LHCN-M2 (cell line): ENCODE measurements at regions not wholly inside any gene's neighbourhood (a gene's known extent, or its start where the extent isn't known, plus 50 kb on each side); places are given as distances from the start of the nearest gene placed in this dataset.
"Not testable (repeated sequence)": the region's sequence is repeated elsewhere in the genome, so short reads cannot be mapped to it uniquely, and the experiment has no call there.

Source experiments
- DNase-seq: peaks from one replicate; pipeline ENCODE4 v3.0.0-alpha.2; 2012; ENCODE audit warnings: low read depth

GRCh38 chr12:75622492-75622891, 111.1 kb upstream of the KRR1 start:
- DNase-seq = no peak

- not testable (repeated sequence) for DNase-seq
Measured at GRCh38 chr12:75614396-75614795, 103.0 kb upstream of the KRR1 start.

GRCh38 chr12:75613981-75614380, 102.6 kb upstream of the KRR1 start:
- no peak for DNase-seq

- no peak for DNase-seq
Measured at GRCh38 chr12:75611041-75611440, 99.6 kb upstream of the KRR1 start.

- no peak for DNase-seq
Measured at GRCh38 chr12:75606956-75607355, 95.5 kb upstream of the KRR1 start.

- DNase-seq = no peak
Measured at GRCh38 chr12:75606151-75606550, 94.7 kb upstream of the KRR1 start.

GRCh38 chr12:75603475-75603874, 92.1 kb upstream of the KRR1 start:
- DNase-seq = peak; percentile 74

GRCh38 chr12:75602106-75602505, 90.7 kb upstream of the KRR1 start:
- DNase-seq = no peak

GRCh38 chr12:75600146-75600545, 88.7 kb upstream of the KRR1 start:
- no peak for DNase-seq

- DNase-seq = peak; percentile 34
Measured at GRCh38 chr12:75599061-75599460, 87.7 kb upstream of the KRR1 start.

- no peak for DNase-seq
Measured at GRCh38 chr12:75596406-75596805, 85.0 kb upstream of the KRR1 start.

- DNase-seq = no peak
Measured at GRCh38 chr12:75592638-75593335, 81.4 kb upstream of the KRR1 start.

GRCh38 chr12:75592086-75592485, 80.7 kb upstream of the KRR1 start:
- DNase-seq = no peak

- DNase-seq = peak; percentile 62
Measured at GRCh38 chr12:75591628-75592027, 80.2 kb upstream of the KRR1 start.

GRCh38 chr12:75589801-75590200, 78.4 kb upstream of the KRR1 start:
- no peak for DNase-seq

- DNase-seq = no peak
Measured at GRCh38 chr12:75587340-75588106, 76.1 kb upstream of the KRR1 start.

GRCh38 chr12:75585330-75585729, 73.9 kb upstream of the KRR1 start:
- DNase-seq = peak; percentile 77

GRCh38 chr12:75583355-75583754, 71.9 kb upstream of the KRR1 start:
- DNase-seq = no peak

- DNase-seq = no peak
Measured at GRCh38 chr12:75581515-75581914, 70.1 kb upstream of the KRR1 start.

GRCh38 chr12:75579552-75579951, 68.1 kb upstream of the KRR1 start:
- no peak for DNase-seq

- DNase-seq = no peak
Measured at GRCh38 chr12:75578546-75578945, 67.1 kb upstream of the KRR1 start.

GRCh38 chr12:75577812-75578211, 66.4 kb upstream of the KRR1 start:
- DNase-seq = no peak

GRCh38 chr12:75571656-75572205, 60.3 kb upstream of the KRR1 start:
- no peak for DNase-seq
